ENCODE measurements at regions not wholly inside any gene's neighbourhood (a gene's known extent, or its start where the extent isn't known, plus 50 kb on each side); places are given as distances from the start of the nearest gene placed in this dataset.

DNA sequence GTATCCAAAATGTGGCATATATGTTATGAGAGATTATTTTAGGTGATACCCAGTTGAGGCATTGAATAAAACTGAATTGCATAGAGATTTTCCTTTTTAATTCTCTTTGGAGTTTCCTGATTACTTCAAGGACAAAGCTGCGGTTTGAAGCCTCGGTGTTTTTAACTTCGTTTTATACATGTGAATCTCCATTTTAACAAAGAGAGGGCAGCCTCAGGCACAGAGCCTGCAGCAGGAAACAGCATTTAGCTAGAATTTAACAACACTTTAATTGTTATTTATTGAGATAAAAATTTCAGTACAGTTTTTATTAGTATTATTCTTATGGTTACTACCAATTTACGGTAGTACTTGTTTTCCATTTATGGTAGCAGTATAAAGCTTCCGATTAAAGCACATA, 114.0 kb downstream of the KIF4B start:
- Histone ChIP-seq H3K27ac (ENCODE audit: low read length) (no peak overlapping the region), H3K9me3 (ENCODE audit: insufficient read depth, low read length, severe bottlenecking) (no peaks in the 10 kb centered on the region), H3K36me3 (ENCODE audit: insufficient read depth, low read length) (no peaks in the 10 kb centered on the region), H3K27me3 (ENCODE audit: insufficient read depth, low read length, poor library complexity) (peaks cover 3% of the 10 kb centered on the region), H3K4me1 (ENCODE audit: insufficient read depth, low read length) (no peaks in the 10 kb centered on the region), H3K4me2 (ENCODE audit: insufficient read depth, low read length) (no peak overlapping the region), H4K20me1 (ENCODE audit: insufficient read depth, low read length) (no peaks in the 10 kb centered on the region), H3K4me3 (ENCODE audit: low read depth in 1 of 2, low read length in 2 of 2) (no peak overlapping the region), H2AFZ (ENCODE audit: low read depth, low read length) (no peak overlapping the region), H3K9ac (ENCODE audit: low read depth, low read length) (no peak overlapping the region), H3K79me2 (ENCODE audit: insufficient read depth, low read length) (no peaks in the 10 kb centered on the region)
- DNase-seq (no peak), ATAC-seq (ENCODE audit: insufficient read depth, low read depth) (no peak)
- no peak for TF ChIP-seq EZH2 (IDR thresholded peaks at IDR 0.05; ENCODE audit: borderline replicate concordance, low read depth, low read length, severe bottlenecking)
- TF ChIP-seq, protein P1, sequence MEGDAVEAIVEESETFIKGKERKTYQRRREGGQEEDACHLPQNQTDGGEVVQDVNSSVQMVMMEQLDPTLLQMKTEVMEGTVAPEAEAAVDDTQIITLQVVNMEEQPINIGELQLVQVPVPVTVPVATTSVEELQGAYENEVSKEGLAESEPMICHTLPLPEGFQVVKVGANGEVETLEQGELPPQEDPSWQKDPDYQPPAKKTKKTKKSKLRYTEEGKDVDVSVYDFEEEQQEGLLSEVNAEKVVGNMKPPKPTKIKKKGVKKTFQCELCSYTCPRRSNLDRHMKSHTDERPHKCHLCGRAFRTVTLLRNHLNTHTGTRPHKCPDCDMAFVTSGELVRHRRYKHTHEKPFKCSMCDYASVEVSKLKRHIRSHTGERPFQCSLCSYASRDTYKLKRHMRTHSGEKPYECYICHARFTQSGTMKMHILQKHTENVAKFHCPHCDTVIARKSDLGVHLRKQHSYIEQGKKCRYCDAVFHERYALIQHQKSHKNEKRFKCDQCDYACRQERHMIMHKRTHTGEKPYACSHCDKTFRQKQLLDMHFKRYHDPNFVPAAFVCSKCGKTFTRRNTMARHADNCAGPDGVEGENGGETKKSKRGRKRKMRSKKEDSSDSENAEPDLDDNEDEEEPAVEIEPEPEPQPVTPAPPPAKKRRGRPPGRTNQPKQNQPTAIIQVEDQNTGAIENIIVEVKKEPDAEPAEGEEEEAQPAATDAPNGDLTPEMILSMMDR (IDR thresholded peaks at IDR 0.05; ENCODE audit: borderline replicate concordance, extremely low read depth, low read length, poor library complexity, severe bottlenecking) = no peak

GRCh38 chr5:155128786-155129512, 115.4 kb downstream of the KIF4B start:
- H3K27me3 ChIP-seq (ENCODE audit: insufficient read depth, low read length, poor library complexity) = peaks cover 3% of the 10 kb centered on the region

GRCh38 chr5:155129513-155129880, 115.9 kb downstream of the KIF4B start:
- H3K4me1 ChIP-seq (ENCODE audit: insufficient read depth, low read length) = no peaks in the 10 kb centered on the region
- H3K4me3 ChIP-seq (ENCODE audit: low read depth in 1 of 2, low read length in 2 of 2) = no peak overlapping the region
- H3K36me3 ChIP-seq (ENCODE audit: insufficient read depth, low read length) = no peaks in the 10 kb centered on the region
- no peak overlapping the region for H3K4me2 ChIP-seq (ENCODE audit: insufficient read depth, low read length)
- H4K20me1 ChIP-seq (ENCODE audit: insufficient read depth, low read length) = no peaks in the 10 kb centered on the region
- no peaks in the 10 kb centered on the region for H3K9me3 ChIP-seq (ENCODE audit: insufficient read depth, low read length, severe bottlenecking)
- peaks cover 3% of the 10 kb centered on the region for H3K27me3 ChIP-seq (ENCODE audit: insufficient read depth, low read length, poor library complexity)
- no peak for ATAC-seq (ENCODE audit: insufficient read depth, low read depth)
- H3K27ac ChIP-seq (ENCODE audit: low read length) = no peak overlapping the region
- H3K79me2 ChIP-seq (ENCODE audit: insufficient read depth, low read length) = no peaks in the 10 kb centered on the region
- no peak for DNase-seq
- H2AFZ ChIP-seq (ENCODE audit: low read depth, low read length) = no peak overlapping the region
- no peak overlapping the region for H3K9ac ChIP-seq (ENCODE audit: low read depth, low read length)
- TF ChIP-seq, protein P1 (IDR thresholded peaks at IDR 0.05; ENCODE audit: borderline replicate concordance, extremely low read depth, low read length, poor library complexity, severe bottlenecking) = no peak
- no peak for TF ChIP-seq EZH2 (IDR thresholded peaks at IDR 0.05; ENCODE audit: borderline replicate concordance, low read depth, low read length, severe bottlenecking)

More at GRCh38 chr5:155128786-155129512, 115.4 kb downstream of the KIF4B start:
- no peak for TF ChIP-seq EZH2 (IDR thresholded peaks at IDR 0.05; ENCODE audit: borderline replicate concordance, low read depth, low read length, severe bottlenecking)
- TF ChIP-seq, protein P1 (IDR thresholded peaks at IDR 0.05; ENCODE audit: borderline replicate concordance, extremely low read depth, low read length, poor library complexity, severe bottlenecking) = no peak
- Histone ChIP-seq H3K36me3 (ENCODE audit: insufficient read depth, low read length) (no peaks in the 10 kb centered on the region), H3K9me3 (ENCODE audit: insufficient read depth, low read length, severe bottlenecking) (no peaks in the 10 kb centered on the region), H3K4me3 (ENCODE audit: low read depth in 1 of 2, low read length in 2 of 2) (no peak overlapping the region), H3K9ac (ENCODE audit: low read depth, low read length) (no peak overlapping the region), H3K79me2 (ENCODE audit: insufficient read depth, low read length) (no peaks in the 10 kb centered on the region), H3K4me1 (ENCODE audit: insufficient read depth, low read length) (no peaks in the 10 kb centered on the region), H2AFZ (ENCODE audit: low read depth, low read length) (no peak overlapping the region), H3K27ac (ENCODE audit: low read length) (no peak overlapping the region), H3K4me2 (ENCODE audit: insufficient read depth, low read length) (no peak overlapping the region), H4K20me1 (ENCODE audit: insufficient read depth, low read length) (no peaks in the 10 kb centered on the region)
- ATAC-seq (ENCODE audit: insufficient read depth, low read depth) (no peak), DNase-seq (no peak)

Measured in DND-41 (cell line).